HCT116 (cell line): ENCODE measurements at regions not wholly inside any gene's neighbourhood (a gene's known extent, or its start where the extent isn't known, plus 50 kb on each side); places are given as distances from the start of the nearest gene placed in this dataset.

Experiments used
- ATAC-seq: fragments of 200-7000 bp; cut with Tn5 transposase; 2 replicates; pipeline ENCODE4 v1.9.1; 2020; ENCODE audit warnings: mild to moderate bottlenecking, moderate library complexity
- BruUV-seq: library from RNA; stranded (reverse); fragments of 400-500 nt; replicated peaks from 2 replicates; lab custom pipeline; 2021; lab: Mats Ljungman, UMichigan
- CTCF ChIA-PET: fragments of 300-600 bp; sonication (Branson Sonifier 250); formaldehyde crosslinking; loops from one replicate; lab custom pipeline; 2021; ENCODE audit warnings: antibody characterized with exemption; lab: Charles Lee
- POLR2A ChIA-PET: fragments of 300-600, 350-600 bp; sonication (Branson Sonifier 250); formaldehyde crosslinking; loops from one replicate; lab custom pipeline; 2021; ENCODE audit warnings: antibody characterized with exemption; lab: Charles Lee
- RAD21 ChIA-PET, 2 experiments: fragments of 300-600 bp; sonication (Branson Sonifier 250); formaldehyde crosslinking; loops; one replicate each; lab custom pipeline; 2023; ENCODE audit warnings: low total read pairs in 2 of 2; ENCODE audit not compliant: uncharacterized antibody in 2 of 2, unreplicated experiment in 2 of 2, low non-redundant PET in 1 of 2; lab: Charles Lee
- DNase-seq: peaks from one replicate; pipeline ENCODE4 v3.0.0-alpha.2; 2010; ENCODE audit warnings: low read depth, low spot score
- H2AFZ ChIP-seq: fragments of 200-600 bp; shearing (Covaris generic), sonication (generic); 2 replicates; pipeline ENCODE4 v1.6.1; 2017; ENCODE audit warnings: low read depth, mixed run types, mixed read lengths, antibody characterized with exemption, low read length; ENCODE audit not compliant: poor library complexity, severe bottlenecking
- H3K27ac ChIP-seq: 2 replicates; pipeline ENCODE4 v1.5.1; 2012; ENCODE audit warnings: low read depth, low read length
- H3K27me3 ChIP-seq: fragments of 200-600 bp; sonication (generic); 2 replicates; pipeline ENCODE4 v1.6.1; 2016; ENCODE audit warnings: mixed run types, low read length, mixed read lengths; ENCODE audit not compliant: insufficient read depth
- H3K36me3 ChIP-seq, 2 experiments: fragments of 200-500 bp in 1 of 2; fragments of 200-600 bp in 1 of 2; sonication (Bioruptor generic) in 1 of 2; sonication (generic) in 1 of 2; 2 replicates each; pipeline versions ENCODE4 v1.5.1 to v1.6.1; 2014 to 2016; ENCODE audit warnings: low read length in 2 of 2, inconsistent platforms in 1 of 2, mixed read lengths in 1 of 2, mixed run types in 1 of 2; ENCODE audit not compliant: insufficient read depth in 2 of 2, control insufficient read depth in 1 of 2
- H3K4me1 ChIP-seq, 2 experiments: fragments of 200-600 bp in 1 of 2; sonication (generic) in 1 of 2; 2 replicates each; pipeline versions ENCODE4 v1.5.1 to v1.6.1; 2012 to 2017; ENCODE audit warnings: low read length in 2 of 2, inconsistent platforms in 1 of 2, mild to moderate bottlenecking in 1 of 2, mixed read lengths in 1 of 2, mixed run types in 1 of 2, moderate library complexity in 1 of 2; ENCODE audit not compliant: insufficient read depth in 2 of 2, control insufficient read depth in 1 of 2
- H3K4me2 ChIP-seq: fragments of 200-600 bp; sonication (generic); 2 replicates; pipeline ENCODE4 v1.6.1; 2017; ENCODE audit warnings: mixed run types, low read length, mixed read lengths
- H3K4me3 ChIP-seq, 2 experiments: fragments of 200-600 bp in 1 of 2; sonication (generic) in 1 of 2; replicated peaks in 1 of 2; 2 replicates each; pipeline ENCODE4 v1.5.1; 2011 to 2016; ENCODE audit warnings: low read length in 2 of 2, control low read depth in 1 of 2, low read depth in 1 of 2, mild to moderate bottlenecking in 1 of 2, mixed read lengths in 1 of 2, mixed run types in 1 of 2
- H3K79me2 ChIP-seq: fragments of 200-600 bp; sonication (generic); 2 replicates; pipeline ENCODE4 v1.6.1; 2017; ENCODE audit warnings: mild to moderate bottlenecking, mixed run types, low read length, moderate library complexity, mixed read lengths; ENCODE audit not compliant: insufficient read depth
- H3K9ac ChIP-seq: fragments of 200-600 bp; sonication (generic); 2 replicates; pipeline ENCODE4 v1.6.1; 2016; ENCODE audit warnings: low read length, mixed read lengths
- H3K9me2 ChIP-seq: fragments of 200-600 bp; sonication (generic), shearing (Covaris generic); 2 replicates; pipeline ENCODE4 v1.6.1; 2017; ENCODE audit warnings: mixed run types, mild to moderate bottlenecking, moderate library complexity; ENCODE audit not compliant: insufficient read depth
- H3K9me3 ChIP-seq, 2 experiments: fragments of 200-500 bp in 1 of 2; fragments of 200-600 bp in 1 of 2; sonication (Bioruptor generic) in 1 of 2; sonication (generic) in 1 of 2; 2 replicates each; pipeline ENCODE4 v1.6.1; 2014 to 2017; ENCODE audit warnings: low read length in 2 of 2, mixed read lengths in 2 of 2, inconsistent platforms in 1 of 2, low read depth in 1 of 2, mild to moderate bottlenecking in 1 of 2, mixed run types in 1 of 2, moderate library complexity in 1 of 2; ENCODE audit not compliant: control insufficient read depth in 1 of 2, insufficient read depth in 1 of 2
- H4K20me1 ChIP-seq: fragments of 200-600 bp; sonication (generic), shearing (Covaris generic); 2 replicates; pipeline ENCODE4 v1.6.1; 2017; ENCODE audit warnings: mixed run types, mild to moderate bottlenecking, moderate library complexity; ENCODE audit not compliant: insufficient read depth
- CBX3 ChIP-seq: IDR thresholded peaks from 2 replicates; pipeline ENCODE4 v1.6.1; 2012; ENCODE audit warnings: low read depth
- CEBPB ChIP-seq: IDR thresholded peaks from 2 replicates; pipeline ENCODE4 v1.6.1; 2012; ENCODE audit warnings: low read depth
- EZH2phosphoT487 ChIP-seq: fragments of 200-600 bp; IDR thresholded peaks from 2 replicates; pipeline ENCODE4 v1.6.1; 2018; ENCODE audit warnings: antibody characterized with exemption, borderline replicate concordance
- FOSL1 ChIP-seq: IDR thresholded peaks from 2 replicates; pipeline ENCODE4 v1.6.1; 2012; ENCODE audit warnings: low read depth
- RAD21 ChIP-seq: IDR thresholded peaks from 2 replicates; pipeline ENCODE4 v1.6.1; 2012; ENCODE audit warnings: low read depth, mild to moderate bottlenecking
- REST ChIP-seq: IDR thresholded peaks from 2 replicates; pipeline ENCODE4 v1.6.1; 2012; ENCODE audit warnings: low read depth
- SIN3A ChIP-seq: IDR thresholded peaks from 2 replicates; pipeline ENCODE4 v1.6.1; 2012; ENCODE audit warnings: low read depth
- TCF7L2 ChIP-seq: IDR thresholded peaks from 2 replicates; pipeline ENCODE4 v1.7.0; 2011; ENCODE audit warnings: borderline replicate concordance, inconsistent platforms; ENCODE audit not compliant: insufficient read depth, insufficient read length; ENCODE audit errors: extremely low read depth
- YY1 ChIP-seq: IDR thresholded peaks from 2 replicates; pipeline ENCODE4 v1.6.1; 2011; ENCODE audit warnings: low read length, low read depth, moderate library complexity, mild to moderate bottlenecking; ENCODE audit not compliant: insufficient replicate concordance; ENCODE audit errors: extremely low read depth
- ZFX ChIP-seq: fragments of 450-650 bp; IDR thresholded peaks from 2 replicates; pipeline ENCODE4 v1.6.1; 2017
- intact Hi-C: fragments of 100-400 bp; cut with micrococcal nuclease; formaldehyde crosslinking; loops from 2 replicates; pipeline ENCODE4 v1.10.0; 2022
- TF ChIP-seq, protein P1 (sequence below): IDR thresholded peaks from 2 replicates; pipeline ENCODE4 v1.6.1; 2012

DNA sequence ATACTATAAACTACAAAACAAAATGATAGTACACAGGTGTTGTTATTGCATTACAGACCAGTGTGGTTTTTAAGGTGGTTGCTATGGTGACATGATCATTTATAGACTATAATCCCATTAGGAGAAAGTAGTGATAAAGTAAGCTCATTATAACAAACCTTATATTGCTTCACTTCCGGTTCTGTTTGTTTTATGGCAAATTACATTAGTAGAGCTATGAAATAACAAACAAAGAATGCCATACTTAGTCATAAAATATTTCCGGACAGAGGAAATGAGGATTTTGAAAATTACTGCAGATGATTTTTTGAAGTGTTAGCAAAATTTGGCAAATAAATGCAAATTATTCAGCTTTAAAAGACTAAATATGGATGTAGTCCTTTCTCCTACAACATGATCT lies 640.4 kb upstream of the ARPP21 start:
- ChIA-PET CTCF (no interaction called here), POLR2A (no interaction called here), RAD21 (no interaction called here)
- H3K27me3 ChIP-seq = no peaks in the 10 kb centered on the region
- no peaks in the 10 kb centered on the region; the same call in 1 of the 2 replicates for H4K20me1 ChIP-seq
- BruUV-seq = no TSS peak
- intact Hi-C loops = no loop called here
- no peak overlapping the region for H3K9ac ChIP-seq
- no peaks in the 10 kb centered on the region for H3K9me2 ChIP-seq
- no peak overlapping the region for H2AFZ ChIP-seq
- H3K36me3 ChIP-seq = no peaks in the 10 kb centered on the region
- H3K4me3 ChIP-seq = no peak overlapping the region
- no peak overlapping the region for H3K4me2 ChIP-seq
- no peak overlapping the region for H3K27ac ChIP-seq
- peaks cover 0 to 16% of the 10 kb centered on the region in 2 experiments; a peak in 3 of 4 replicates for H3K9me3 ChIP-seq
- no peaks in the 10 kb centered on the region for H3K79me2 ChIP-seq
- no peaks in the 10 kb centered on the region for H3K4me1 ChIP-seq
- ATAC-seq (no peak), DNase-seq (no peak)
- TF ChIP-seq RAD21 (no peak), ZFX (no peak), FOSL1 (no peak), TCF7L2 (no peak), EZH2phosphoT487 (no peak), CBX3 (no peak), SIN3A (no peak), REST (no peak), CEBPB (no peak), YY1 (no peak)
- TF ChIP-seq, protein P1, sequence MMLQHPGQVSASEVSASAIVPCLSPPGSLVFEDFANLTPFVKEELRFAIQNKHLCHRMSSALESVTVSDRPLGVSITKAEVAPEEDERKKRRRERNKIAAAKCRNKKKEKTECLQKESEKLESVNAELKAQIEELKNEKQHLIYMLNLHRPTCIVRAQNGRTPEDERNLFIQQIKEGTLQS = no peak
